ENCODE measurements at regions not wholly inside any gene's neighbourhood (a gene's known extent, or its start where the extent isn't known, plus 50 kb on each side); places are given as distances from the start of the nearest gene placed in this dataset.

GRCh38 chr2:76584474-76584873 lies 873.8 kb upstream of the GCFC2 start:
- intact Hi-C loops (cut with micrococcal nuclease): no loop called here

- intact Hi-C loops (cut with micrococcal nuclease): no loop called here
These were observed 869.2 kb upstream of the GCFC2 start for GRCh38 chr2:76579911-76580310.

GRCh38 chr2:76572981-76573380 lies 862.3 kb upstream of the GCFC2 start:
- intact Hi-C loops (cut with micrococcal nuclease): no loop called here

GRCh38 chr2:76569819-76570218 lies 859.1 kb upstream of the GCFC2 start:
- intact Hi-C loops (cut with micrococcal nuclease): no loop called here

- intact Hi-C loops (cut with micrococcal nuclease): no loop called here
These were observed 856.8 kb upstream of the GCFC2 start for GRCh38 chr2:76567478-76567877.

- intact Hi-C loops (cut with micrococcal nuclease): no loop called here
These were observed 854.0 kb upstream of the GCFC2 start for GRCh38 chr2:76564734-76565133.

GRCh38 chr2:76563730-76564129 lies 853.0 kb upstream of the GCFC2 start:
- intact Hi-C loops (cut with micrococcal nuclease): no loop called here

GRCh38 chr2:76558157-76558556 lies 847.4 kb upstream of the GCFC2 start:
- intact Hi-C loops (cut with micrococcal nuclease): no loop called here

- intact Hi-C loops (cut with micrococcal nuclease): no loop called here
These were observed 845.3 kb upstream of the GCFC2 start for GRCh38 chr2:76556018-76556417.

- intact Hi-C loops (cut with micrococcal nuclease): no loop called here
These were observed 835.5 kb upstream of the GCFC2 start for GRCh38 chr2:76546207-76546606.

GRCh38 chr2:76544901-76545300 lies 834.2 kb upstream of the GCFC2 start:
- intact Hi-C loops (cut with micrococcal nuclease): no loop called here

GRCh38 chr2:76517574-76517909 lies 806.8 kb upstream of the GCFC2 start:
- intact Hi-C loops (cut with micrococcal nuclease): no loop called here

- intact Hi-C loops (cut with micrococcal nuclease): no loop called here
These were observed 806.3 kb upstream of the GCFC2 start for GRCh38 chr2:76516861-76517573.

- intact Hi-C loops (cut with micrococcal nuclease): no loop called here
These were observed 801.6 kb upstream of the GCFC2 start for GRCh38 chr2:76512201-76512820.

- intact Hi-C loops (cut with micrococcal nuclease): no loop called here
These were observed 795.8 kb upstream of the GCFC2 start for GRCh38 chr2:76506538-76506937.

- intact Hi-C loops (cut with micrococcal nuclease): no loop called here
These were observed 790.9 kb upstream of the GCFC2 start for GRCh38 chr2:76501641-76502040.

- intact Hi-C loops (cut with micrococcal nuclease): no loop called here
These were observed 787.6 kb upstream of the GCFC2 start for GRCh38 chr2:76498360-76498759.

- intact Hi-C loops (cut with micrococcal nuclease): no loop called here
These were observed 780.8 kb upstream of the GCFC2 start for GRCh38 chr2:76491503-76491902.

GRCh38 chr2:76478266-76479035 lies 767.7 kb upstream of the GCFC2 start:
- intact Hi-C loops (cut with micrococcal nuclease): no loop called here

GRCh38 chr2:76472946-76473345 lies 762.2 kb upstream of the GCFC2 start:
- intact Hi-C loops (cut with micrococcal nuclease): no loop called here

- intact Hi-C loops (cut with micrococcal nuclease): no loop called here
These were observed 758.4 kb upstream of the GCFC2 start for GRCh38 chr2:76469066-76469465.

- intact Hi-C loops (cut with micrococcal nuclease): no loop called here
These were observed 756.6 kb upstream of the GCFC2 start for GRCh38 chr2:76467326-76467725.

GRCh38 chr2:76464310-76464709 lies 753.6 kb upstream of the GCFC2 start:
- intact Hi-C loops (cut with micrococcal nuclease): no loop called here
